ENCODE measurements at regions not wholly inside any gene's neighbourhood (a gene's known extent, or its start where the extent isn't known, plus 50 kb on each side); places are given as distances from the start of the nearest gene placed in this dataset.

DNA sequence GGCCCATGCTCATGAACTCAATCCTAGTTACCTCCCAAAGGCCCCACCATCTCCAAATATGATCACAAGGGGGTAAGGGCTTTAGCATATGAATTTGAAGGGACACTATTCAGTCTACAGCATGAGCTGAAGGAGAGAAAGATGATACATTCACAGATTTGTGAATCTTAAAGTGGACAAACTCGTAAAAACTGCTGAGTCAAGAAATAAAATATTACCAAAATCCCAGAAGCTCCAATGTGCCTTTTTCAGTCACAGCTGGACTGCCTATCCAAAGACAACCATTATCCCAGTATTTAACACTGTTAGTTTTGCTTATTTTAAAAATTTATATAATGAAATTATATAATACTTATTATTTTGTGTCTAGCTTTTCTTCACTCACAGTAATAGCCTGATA is 109.0 kb downstream of the CXXC4 start:
- Histone ChIP-seq H2BK5ac (ENCODE audit: insufficient read length, low read length) (no peak overlapping the region), H2BK120ac (ENCODE audit: low read depth, low read length, poor library complexity, severe bottlenecking) (no peak overlapping the region), H2AFZ (ENCODE audit: low read length) (no peak overlapping the region), H4K8ac (replicated peaks; ENCODE audit: insufficient read length, low read depth, low read length) (no peak overlapping the region), H3K4me2 (ENCODE audit: insufficient read depth, insufficient read length, low read length) (no peak overlapping the region), H3K14ac (ENCODE audit: insufficient read depth, low read length) (no peak overlapping the region), H3T11ph (ENCODE audit: low read length) (no peak overlapping the region), H3K4me1 (ENCODE audit: insufficient read depth, low read length) (no peaks in the 10 kb centered on the region), H3K27ac (ENCODE audit: insufficient read length, low read depth, low read length) (no peak overlapping the region), H2AK5ac (ENCODE audit: insufficient read length, low read length) (no peak overlapping the region), H2BK15ac (ENCODE audit: low read depth, low read length) (no peak overlapping the region), H4K20me1 (ENCODE audit: control insufficient read depth, insufficient read depth, insufficient read length) (no peaks in the 10 kb centered on the region), H3K9me3 (ENCODE audit: control insufficient read depth, low read depth, low read length) (no peaks in the 10 kb centered on the region), H3K18ac (ENCODE audit: insufficient read length, low read depth, low read length) (no peak overlapping the region), H3K23me2 (ENCODE audit: insufficient read length, low read depth, low read length, poor library complexity, severe bottlenecking) (no peaks in the 10 kb centered on the region), H3K56ac (ENCODE audit: insufficient read length, low read depth, low read length) (no peak overlapping the region), H3K79me1 (ENCODE audit: insufficient read depth, low read depth, low read length, poor library complexity, severe bottlenecking) (no peaks in the 10 kb centered on the region), H3K23ac (ENCODE audit: insufficient read length, low read depth, low read length) (no peak overlapping the region), H3K79me2 (ENCODE audit: insufficient read depth, low read length) (no peaks in the 10 kb centered on the region), H3K27me3 (ENCODE audit: insufficient read depth, low read length) (no peaks in the 10 kb centered on the region), H4K5ac (ENCODE audit: insufficient read length, low read depth, low read length) (no peak overlapping the region), H2BK20ac (ENCODE audit: low read depth, low read length, poor library complexity, severe bottlenecking) (no peak overlapping the region), H3K9ac (ENCODE audit: extremely low read depth, insufficient read length, low read length) (no peak overlapping the region), H2BK12ac (ENCODE audit: insufficient read length, low read depth, low read length) (no peak overlapping the region), H4K91ac (ENCODE audit: insufficient read length, low read depth, low read length) (no peak overlapping the region), H3K4ac (ENCODE audit: low read depth, low read length) (no peak overlapping the region)
- no peak overlapping the region for H3K27ac Mint-ChIP-seq
- no peak overlapping the region for H3K4me3 Mint-ChIP-seq
- H3K9me3 Mint-ChIP-seq, result no peaks in the 10 kb centered on the region
- H3K4me1 Mint-ChIP-seq, result peaks cover 0 to 4% of the 10 kb centered on the region in 2 experiments; a peak in 2 of 4 replicates
- no CpG with 5 or more reads among the region's 1 CpG for WGBS (ENCODE audit: extremely low coverage, insufficient read length, low lambda C conversion rate)
- no peak for DNase-seq
- no peaks in the 10 kb centered on the region for H3K27me3 Mint-ChIP-seq (ENCODE audit: low read depth)
- TF ChIP-seq, protein P1, sequence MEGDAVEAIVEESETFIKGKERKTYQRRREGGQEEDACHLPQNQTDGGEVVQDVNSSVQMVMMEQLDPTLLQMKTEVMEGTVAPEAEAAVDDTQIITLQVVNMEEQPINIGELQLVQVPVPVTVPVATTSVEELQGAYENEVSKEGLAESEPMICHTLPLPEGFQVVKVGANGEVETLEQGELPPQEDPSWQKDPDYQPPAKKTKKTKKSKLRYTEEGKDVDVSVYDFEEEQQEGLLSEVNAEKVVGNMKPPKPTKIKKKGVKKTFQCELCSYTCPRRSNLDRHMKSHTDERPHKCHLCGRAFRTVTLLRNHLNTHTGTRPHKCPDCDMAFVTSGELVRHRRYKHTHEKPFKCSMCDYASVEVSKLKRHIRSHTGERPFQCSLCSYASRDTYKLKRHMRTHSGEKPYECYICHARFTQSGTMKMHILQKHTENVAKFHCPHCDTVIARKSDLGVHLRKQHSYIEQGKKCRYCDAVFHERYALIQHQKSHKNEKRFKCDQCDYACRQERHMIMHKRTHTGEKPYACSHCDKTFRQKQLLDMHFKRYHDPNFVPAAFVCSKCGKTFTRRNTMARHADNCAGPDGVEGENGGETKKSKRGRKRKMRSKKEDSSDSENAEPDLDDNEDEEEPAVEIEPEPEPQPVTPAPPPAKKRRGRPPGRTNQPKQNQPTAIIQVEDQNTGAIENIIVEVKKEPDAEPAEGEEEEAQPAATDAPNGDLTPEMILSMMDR (conservative IDR thresholded peaks at IDR 0.05), result no peak
- no peaks in the 10 kb centered on the region for H3K36me3 Mint-ChIP-seq (ENCODE audit: insufficient read depth in 1 of 3, low read depth in 3 of 3)

Measured in H9 (cell line).